HG03571 (cell line): ENCODE measurements at regions not wholly inside any gene's neighbourhood (a gene's known extent, or its start where the extent isn't known, plus 50 kb on each side); places are given as distances from the start of the nearest gene placed in this dataset.

Source experiments
- ATAC-seq: cut with Tn5 transposase; IDR thresholded peaks from one replicate; pipeline ENCODE4 v1.9.1; 2021; ENCODE audit not compliant: unreplicated experiment

- no peak for ATAC-seq
Observed at GRCh38 chr20:52416953-52417352, 225.4 kb upstream of the ZFP64 start.

GRCh38 chr20:52411611-52412010 is 220.0 kb upstream of the ZFP64 start:
- ATAC-seq = no peak

- no peak for ATAC-seq
Observed at GRCh38 chr20:52410731-52411234, 219.2 kb upstream of the ZFP64 start.

GRCh38 chr20:52410182-52410647 is 218.6 kb upstream of the ZFP64 start:
- no peak for ATAC-seq

- ATAC-seq = no peak
Observed at GRCh38 chr20:52405986-52406385, 214.4 kb upstream of the ZFP64 start.

- ATAC-seq = peak; percentile 71
Observed at GRCh38 chr20:52405417-52405816, 213.8 kb upstream of the ZFP64 start.

GRCh38 chr20:52404671-52405070 is 213.1 kb upstream of the ZFP64 start:
- no peak for ATAC-seq

- no peak for ATAC-seq
Observed at GRCh38 chr20:52402950-52403349, 211.4 kb upstream of the ZFP64 start.

GRCh38 chr20:52402514-52402913 is 210.9 kb upstream of the ZFP64 start:
- ATAC-seq = no peak

GRCh38 chr20:52401431-52401830 is 209.9 kb upstream of the ZFP64 start:
- ATAC-seq = no peak

- no peak for ATAC-seq
Observed at GRCh38 chr20:52399352-52399751, 207.8 kb upstream of the ZFP64 start.

- ATAC-seq = no peak
Observed at GRCh38 chr20:52389606-52390005, 198.0 kb upstream of the ZFP64 start.

GRCh38 chr20:52383995-52384621 is 192.5 kb upstream of the ZFP64 start:
- no peak for ATAC-seq

GRCh38 chr20:52382933-52383332 is 191.4 kb upstream of the ZFP64 start:
- no peak for ATAC-seq

GRCh38 chr20:52379723-52380336 is 188.3 kb upstream of the ZFP64 start:
- no peak for ATAC-seq

GRCh38 chr20:52372169-52372568 is 180.6 kb upstream of the ZFP64 start:
- no peak for ATAC-seq

- no peak for ATAC-seq
Observed at GRCh38 chr20:52365688-52366087, 174.1 kb upstream of the ZFP64 start.

GRCh38 chr20:52364405-52364804 is 172.8 kb upstream of the ZFP64 start:
- ATAC-seq = no peak

- no peak for ATAC-seq
Observed at GRCh38 chr20:52361650-52362049, 170.1 kb upstream of the ZFP64 start.

GRCh38 chr20:52349806-52350205 is 158.2 kb upstream of the ZFP64 start:
- ATAC-seq = no peak

- ATAC-seq = no peak
Observed at GRCh38 chr20:52348434-52348833, 156.9 kb upstream of the ZFP64 start.

GRCh38 chr20:52346797-52347196 is 155.2 kb upstream of the ZFP64 start:
- ATAC-seq = no peak

- no peak for ATAC-seq
Observed at GRCh38 chr20:52342913-52343312, 151.3 kb upstream of the ZFP64 start.
